Natural killer cell (primary cell): ENCODE measurements at regions not wholly inside any gene's neighbourhood (a gene's known extent, or its start where the extent isn't known, plus 50 kb on each side); places are given as distances from the start of the nearest gene placed in this dataset.

Experiments
- ATAC-seq, 3 donors: fragments of 150-1000 bp in 2 of 3; fragments of 200-7000 bp in 1 of 3; cut with Tn5 transposase; 1 replicate in 1 of 3; 2 replicates in 2 of 3; pipeline ENCODE4 v1.10.0; 2021; ENCODE audit warnings: mild to moderate bottlenecking in 2 of 3, moderate library complexity in 2 of 3
- DNase-seq, 2 donors: peaks; one replicate each; pipeline versions ENCODE4 v3.0.0 to v3.0.0-alpha.2; 2013 to 2021; ENCODE audit warnings: mixed read lengths in 1 of 2
- H3K27ac ChIP-seq: one replicate; pipeline ENCODE4 v1.5.1; 2013; ENCODE audit warnings: mild to moderate bottlenecking, low read length
- H3K27me3 ChIP-seq: one replicate; pipeline ENCODE4 v1.6.1; 2013; ENCODE audit warnings: low read length; ENCODE audit not compliant: control insufficient read depth, insufficient read depth
- H3K36me3 ChIP-seq: one replicate; pipeline ENCODE4 v1.6.1; 2013; ENCODE audit warnings: low read length; ENCODE audit not compliant: control insufficient read depth, insufficient read depth
- H3K4me1 ChIP-seq: one replicate; pipeline ENCODE4 v1.6.1; 2013; ENCODE audit warnings: low read length; ENCODE audit not compliant: control insufficient read depth, insufficient read depth
- H3K4me3 ChIP-seq: one replicate; pipeline ENCODE4 v1.5.1; 2013; ENCODE audit warnings: low read length
- H3K9me3 ChIP-seq: one replicate; pipeline ENCODE4 v1.6.1; 2013; ENCODE audit warnings: low read length; ENCODE audit not compliant: control insufficient read depth, insufficient read depth
- H3K27ac Mint-ChIP-seq, 2 donors: one replicate each; pipeline ENCODE4 v1.8.0; 2022; ENCODE audit warnings: mild to moderate bottlenecking in 2 of 2, mixed read lengths in 2 of 2, moderate library complexity in 1 of 2
- H3K27me3 Mint-ChIP-seq, 2 donors: one replicate each; pipeline ENCODE4 v1.8.0; 2022; ENCODE audit warnings: low read depth in 2 of 2, mixed read lengths in 2 of 2
- H3K36me3 Mint-ChIP-seq: one replicate; pipeline ENCODE4 v1.8.0; 2022; ENCODE audit warnings: mixed read lengths
- H3K4me1 Mint-ChIP-seq, 2 donors: one replicate each; pipeline ENCODE4 v1.8.0; 2022; ENCODE audit warnings: mixed read lengths in 2 of 2
- H3K4me3 Mint-ChIP-seq: one replicate; pipeline ENCODE4 v1.8.0; 2022; ENCODE audit warnings: mild to moderate bottlenecking, moderate library complexity, mixed read lengths
- H3K9me3 Mint-ChIP-seq, 2 donors: one replicate each; pipeline ENCODE4 v1.8.0; 2022; ENCODE audit warnings: mixed read lengths in 2 of 2
- WGBS: methylation state at CpG from one replicate; pipeline ENCODE4 v1.1.7; 2013; ENCODE audit warnings: missing lambda C conversion rate; ENCODE audit not compliant: insufficient coverage; 5-methylcytosine and 5-hydroxymethylcytosine counted together
- intact Hi-C: fragments of 100-400 bp; cut with micrococcal nuclease; formaldehyde crosslinking; loops from one replicate; pipeline ENCODE4 v1.14.2; 2022
- TF ChIP-seq, protein P1 (sequence below): fragments of 200-600 bp; IDR thresholded peaks from one replicate; pipeline ENCODE4 v1.8.0; 2022; ENCODE audit warnings: antibody characterized with exemption

DNA sequence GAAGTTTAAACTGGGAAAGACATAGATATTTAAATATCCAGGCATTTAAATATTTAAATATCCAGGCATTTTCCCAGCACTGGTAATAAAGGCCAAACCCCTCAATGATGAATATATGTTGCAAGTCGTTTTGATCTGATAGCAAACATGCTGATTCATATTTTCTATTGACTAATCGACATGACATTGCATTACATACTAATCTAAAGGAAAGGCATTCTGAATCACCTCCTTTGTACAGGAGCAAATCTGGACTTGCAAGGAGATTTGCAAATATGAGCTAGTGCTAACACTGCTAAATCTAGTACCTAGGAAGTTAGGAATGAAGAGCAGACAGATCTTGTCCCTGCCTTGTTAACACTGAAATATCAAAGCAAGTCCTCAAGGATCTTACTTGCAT lies 207.3 kb downstream of the SLC7A11 start:
- Mint-ChIP-seq H3K4me3 (no peak overlapping the region), H3K27ac (no peak overlapping the region), H3K9me3 (peaks cover 0 to 6% of the 10 kb centered on the region in 2 donors), H3K36me3 (no peaks in the 10 kb centered on the region), H3K4me1 (no peaks in the 10 kb centered on the region), H3K27me3 (no peaks in the 10 kb centered on the region)
- ATAC-seq (no peak), DNase-seq (no peak)
- H3K27ac ChIP-seq, result no peak overlapping the region
- intact Hi-C loops, result no loop called here
- no peak overlapping the region for H3K4me3 ChIP-seq
- no peaks in the 10 kb centered on the region for H3K36me3 ChIP-seq
- H3K4me1 ChIP-seq, result no peaks in the 10 kb centered on the region
- 67% methylated on average over 2 of the region's 2 CpGs for WGBS
- H3K27me3 ChIP-seq, result no peaks in the 10 kb centered on the region
- TF ChIP-seq, protein P1, sequence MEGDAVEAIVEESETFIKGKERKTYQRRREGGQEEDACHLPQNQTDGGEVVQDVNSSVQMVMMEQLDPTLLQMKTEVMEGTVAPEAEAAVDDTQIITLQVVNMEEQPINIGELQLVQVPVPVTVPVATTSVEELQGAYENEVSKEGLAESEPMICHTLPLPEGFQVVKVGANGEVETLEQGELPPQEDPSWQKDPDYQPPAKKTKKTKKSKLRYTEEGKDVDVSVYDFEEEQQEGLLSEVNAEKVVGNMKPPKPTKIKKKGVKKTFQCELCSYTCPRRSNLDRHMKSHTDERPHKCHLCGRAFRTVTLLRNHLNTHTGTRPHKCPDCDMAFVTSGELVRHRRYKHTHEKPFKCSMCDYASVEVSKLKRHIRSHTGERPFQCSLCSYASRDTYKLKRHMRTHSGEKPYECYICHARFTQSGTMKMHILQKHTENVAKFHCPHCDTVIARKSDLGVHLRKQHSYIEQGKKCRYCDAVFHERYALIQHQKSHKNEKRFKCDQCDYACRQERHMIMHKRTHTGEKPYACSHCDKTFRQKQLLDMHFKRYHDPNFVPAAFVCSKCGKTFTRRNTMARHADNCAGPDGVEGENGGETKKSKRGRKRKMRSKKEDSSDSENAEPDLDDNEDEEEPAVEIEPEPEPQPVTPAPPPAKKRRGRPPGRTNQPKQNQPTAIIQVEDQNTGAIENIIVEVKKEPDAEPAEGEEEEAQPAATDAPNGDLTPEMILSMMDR, result no peak
- no peaks in the 10 kb centered on the region for H3K9me3 ChIP-seq

DNA sequence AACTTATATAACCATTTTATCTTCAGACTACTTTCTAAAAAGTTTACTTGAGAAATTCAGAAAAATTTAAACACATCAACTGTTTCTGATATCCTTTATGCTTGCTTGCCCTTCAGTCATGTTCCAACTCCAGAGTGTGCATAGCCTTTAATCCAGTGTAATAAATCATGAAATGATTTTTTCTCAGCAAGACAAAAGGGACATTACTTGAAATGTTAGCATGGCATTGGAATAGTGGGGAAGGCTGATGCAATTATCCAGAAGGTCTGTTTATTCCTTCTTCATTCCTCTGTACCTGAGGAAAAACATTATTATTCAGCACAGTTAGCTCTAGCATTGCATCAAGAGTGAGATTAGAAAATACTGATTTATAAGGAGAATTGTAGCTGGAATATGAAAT lies 209.9 kb downstream of the SLC7A11 start:
- H3K4me1 ChIP-seq, result no peaks in the 10 kb centered on the region
- no peak overlapping the region for H3K4me3 Mint-ChIP-seq
- no peaks in the 10 kb centered on the region for H3K36me3 Mint-ChIP-seq
- no peaks in the 10 kb centered on the region for H3K4me1 Mint-ChIP-seq
- intact Hi-C loops, result no loop called here
- no peak overlapping the region for H3K4me3 ChIP-seq
- no peak overlapping the region for H3K27ac ChIP-seq
- no peaks in the 10 kb centered on the region for H3K9me3 ChIP-seq
- H3K27me3 Mint-ChIP-seq, result no peaks in the 10 kb centered on the region
- no peaks in the 10 kb centered on the region for H3K36me3 ChIP-seq
- no peaks in the 10 kb centered on the region for H3K27me3 ChIP-seq
- peaks cover 0 to 4% of the 10 kb centered on the region in 2 donors for H3K9me3 Mint-ChIP-seq
- TF ChIP-seq, protein P1, result no peak
- DNase-seq (no peak), ATAC-seq (no peak)
- H3K27ac Mint-ChIP-seq, result no peak overlapping the region

DNA sequence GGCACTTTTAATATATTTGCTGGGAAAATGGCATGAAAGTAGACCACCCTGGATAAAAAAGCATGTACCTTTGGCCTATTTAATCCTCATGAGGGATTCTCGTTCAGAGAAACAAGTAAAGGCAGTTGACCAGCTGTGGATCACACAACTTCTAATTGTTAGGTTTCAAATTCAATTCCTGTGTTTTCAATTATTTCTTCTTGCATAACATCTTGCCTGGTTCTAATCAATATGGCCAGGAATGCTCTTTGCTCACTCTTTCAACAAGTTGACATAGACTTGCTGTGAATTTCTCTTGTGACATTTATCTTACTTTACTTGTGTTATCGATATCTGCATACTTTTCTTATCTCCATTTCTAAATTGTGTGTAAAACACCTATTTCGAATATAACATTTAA lies 211.8 kb downstream of the SLC7A11 start:
- Histone ChIP-seq H3K27me3 (no peaks in the 10 kb centered on the region), H3K9me3 (no peaks in the 10 kb centered on the region), H3K36me3 (no peaks in the 10 kb centered on the region), H3K4me1 (no peaks in the 10 kb centered on the region), H3K4me3 (no peak overlapping the region), H3K27ac (no peak overlapping the region)
- intact Hi-C loops, result no loop called here
- 85% methylated on average over 3 of the region's 3 CpGs for WGBS
- Mint-ChIP-seq H3K27me3 (no peaks in the 10 kb centered on the region), H3K4me1 (no peaks in the 10 kb centered on the region), H3K4me3 (no peak overlapping the region), H3K36me3 (no peaks in the 10 kb centered on the region), H3K27ac (no peak overlapping the region), H3K9me3 (peaks cover 0 to 4% of the 10 kb centered on the region in 2 donors)
- no peak for ATAC-seq
- TF ChIP-seq, protein P1, result no peak
- DNase-seq, result no peak

- ATAC-seq (no peak), DNase-seq (no peak)
- Mint-ChIP-seq H3K27me3 (no peaks in the 10 kb centered on the region), H3K36me3 (no peaks in the 10 kb centered on the region), H3K4me1 (no peaks in the 10 kb centered on the region), H3K27ac (no peak overlapping the region), H3K4me3 (no peak overlapping the region), H3K9me3 (peaks cover 0 to 4% of the 10 kb centered on the region in 2 donors)
- intact Hi-C loops, result no loop called here
- H3K4me1 ChIP-seq, result no peaks in the 10 kb centered on the region
- WGBS, result 85% methylated on average over 1 of the region's 1 CpG
- H3K36me3 ChIP-seq, result no peaks in the 10 kb centered on the region
- TF ChIP-seq, protein P1, result no peak
- no peak overlapping the region for H3K27ac ChIP-seq
- H3K4me3 ChIP-seq, result no peak overlapping the region
- no peaks in the 10 kb centered on the region for H3K9me3 ChIP-seq
- no peaks in the 10 kb centered on the region for H3K27me3 ChIP-seq
Observed at GRCh38 chr4:138028923-138029322, 213.2 kb downstream of the SLC7A11 start.
